ENCODE measurements at regions not wholly inside any gene's neighbourhood (a gene's known extent, or its start where the extent isn't known, plus 50 kb on each side); places are given as distances from the start of the nearest gene placed in this dataset.

- Histone ChIP-seq H3K9me2 (no peaks in the 10 kb centered on the region), H3K36me3 (replicated peaks in 1 of 2; ENCODE audit: control insufficient read depth in 1 of 2, insufficient read depth in 2 of 2, low read length in 1 of 2) (no peaks in the 10 kb centered on the region), H2AFZ (ENCODE audit: low read depth) (no peak overlapping the region), H3K4me1 (ENCODE audit: control insufficient read depth in 1 of 2, insufficient read depth in 2 of 2, low read depth in 1 of 2, low read length in 1 of 2) (peaks cover 4 to 10% of the 10 kb centered on the region in 2 experiments), H3K4me2 (no peak overlapping the region), H3F3A (replicated peaks; ENCODE audit: insufficient read depth) (peaks cover 9% of the 10 kb centered on the region), H3K27me3 (ENCODE audit: insufficient read depth) (no peaks in the 10 kb centered on the region), H3K4me3 (ENCODE audit: low read depth in 2 of 2, low read length in 1 of 2) (no peak overlapping the region), H4K20me1 (ENCODE audit: insufficient read depth) (no peaks in the 10 kb centered on the region), H3K9me3 (no peaks in the 10 kb centered on the region), H3K27ac (ENCODE audit: low read depth in 2 of 2, low read length in 1 of 2) (no peak overlapping the region), H3K79me2 (ENCODE audit: insufficient read depth) (no peaks in the 10 kb centered on the region), H3K9ac (no peak overlapping the region)
- TF ChIP-seq, protein P1, sequence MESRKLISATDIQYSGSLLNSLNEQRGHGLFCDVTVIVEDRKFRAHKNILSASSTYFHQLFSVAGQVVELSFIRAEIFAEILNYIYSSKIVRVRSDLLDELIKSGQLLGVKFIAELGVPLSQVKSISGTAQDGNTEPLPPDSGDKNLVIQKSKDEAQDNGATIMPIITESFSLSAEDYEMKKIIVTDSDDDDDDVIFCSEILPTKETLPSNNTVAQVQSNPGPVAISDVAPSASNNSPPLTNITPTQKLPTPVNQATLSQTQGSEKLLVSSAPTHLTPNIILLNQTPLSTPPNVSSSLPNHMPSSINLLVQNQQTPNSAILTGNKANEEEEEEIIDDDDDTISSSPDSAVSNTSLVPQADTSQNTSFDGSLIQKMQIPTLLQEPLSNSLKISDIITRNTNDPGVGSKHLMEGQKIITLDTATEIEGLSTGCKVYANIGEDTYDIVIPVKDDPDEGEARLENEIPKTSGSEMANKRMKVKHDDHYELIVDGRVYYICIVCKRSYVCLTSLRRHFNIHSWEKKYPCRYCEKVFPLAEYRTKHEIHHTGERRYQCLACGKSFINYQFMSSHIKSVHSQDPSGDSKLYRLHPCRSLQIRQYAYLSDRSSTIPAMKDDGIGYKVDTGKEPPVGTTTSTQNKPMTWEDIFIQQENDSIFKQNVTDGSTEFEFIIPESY (IDR thresholded peaks at IDR 0.05; ENCODE audit: borderline replicate concordance, low read depth): no peak
- TF ChIP-seq, protein P2, sequence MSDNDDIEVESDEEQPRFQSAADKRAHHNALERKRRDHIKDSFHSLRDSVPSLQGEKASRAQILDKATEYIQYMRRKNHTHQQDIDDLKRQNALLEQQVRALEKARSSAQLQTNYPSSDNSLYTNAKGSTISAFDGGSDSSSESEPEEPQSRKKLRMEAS (IDR thresholded peaks at IDR 0.05; ENCODE audit: low read depth): no peak
- TF ChIP-seq USF1 (IDR thresholded peaks at IDR 0.05; ENCODE audit: borderline replicate concordance, low read depth) (no peak), MXI1 (IDR thresholded peaks at IDR 0.05; ENCODE audit: low read depth, low read length) (no peak), EZH2phosphoT487 (IDR thresholded peaks at IDR 0.05; ENCODE audit: borderline replicate concordance, low read depth) (no peak), NFIC (IDR thresholded peaks at IDR 0.05; ENCODE audit: borderline replicate concordance) (no peak), GATA2 (CRISPR knock-in tag; IDR thresholded peaks at IDR 0.05) (no peak), SIN3A (IDR thresholded peaks at IDR 0.05; ENCODE audit: borderline replicate concordance, low read depth, low read length) (no peak), RFX5 (IDR thresholded peaks at IDR 0.05; ENCODE audit: low read length) (no peak), FOSL2 (IDR thresholded peaks at IDR 0.05; ENCODE audit: borderline replicate concordance, low read depth) (no peak), TAF1 (IDR thresholded peaks at IDR 0.05; ENCODE audit: borderline replicate concordance, low read depth, low read length) (no peak), TEAD4 (IDR thresholded peaks at IDR 0.05; ENCODE audit: borderline replicate concordance, insufficient read depth) (no peak), ELF1 (IDR thresholded peaks at IDR 0.05) (no peak), NRF1 (IDR thresholded peaks at IDR 0.05; ENCODE audit: low read depth, low read length) (no peak), EP300 (IDR thresholded peaks at IDR 0.05; ENCODE audit: borderline replicate concordance in 1 of 2, low read depth in 1 of 2, low read length in 1 of 2) (no peak), TCF12 (IDR thresholded peaks at IDR 0.05) (no peak), SMC3 (IDR thresholded peaks at IDR 0.05; ENCODE audit: low read depth, low read length) (no peak)
- TF ChIP-seq, protein P3, sequence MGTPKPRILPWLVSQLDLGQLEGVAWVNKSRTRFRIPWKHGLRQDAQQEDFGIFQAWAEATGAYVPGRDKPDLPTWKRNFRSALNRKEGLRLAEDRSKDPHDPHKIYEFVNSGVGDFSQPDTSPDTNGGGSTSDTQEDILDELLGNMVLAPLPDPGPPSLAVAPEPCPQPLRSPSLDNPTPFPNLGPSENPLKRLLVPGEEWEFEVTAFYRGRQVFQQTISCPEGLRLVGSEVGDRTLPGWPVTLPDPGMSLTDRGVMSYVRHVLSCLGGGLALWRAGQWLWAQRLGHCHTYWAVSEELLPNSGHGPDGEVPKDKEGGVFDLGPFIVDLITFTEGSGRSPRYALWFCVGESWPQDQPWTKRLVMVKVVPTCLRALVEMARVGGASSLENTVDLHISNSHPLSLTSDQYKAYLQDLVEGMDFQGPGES (IDR thresholded peaks at IDR 0.05; ENCODE audit: low read depth, low read length): no peak
- TF ChIP-seq, protein P4, sequence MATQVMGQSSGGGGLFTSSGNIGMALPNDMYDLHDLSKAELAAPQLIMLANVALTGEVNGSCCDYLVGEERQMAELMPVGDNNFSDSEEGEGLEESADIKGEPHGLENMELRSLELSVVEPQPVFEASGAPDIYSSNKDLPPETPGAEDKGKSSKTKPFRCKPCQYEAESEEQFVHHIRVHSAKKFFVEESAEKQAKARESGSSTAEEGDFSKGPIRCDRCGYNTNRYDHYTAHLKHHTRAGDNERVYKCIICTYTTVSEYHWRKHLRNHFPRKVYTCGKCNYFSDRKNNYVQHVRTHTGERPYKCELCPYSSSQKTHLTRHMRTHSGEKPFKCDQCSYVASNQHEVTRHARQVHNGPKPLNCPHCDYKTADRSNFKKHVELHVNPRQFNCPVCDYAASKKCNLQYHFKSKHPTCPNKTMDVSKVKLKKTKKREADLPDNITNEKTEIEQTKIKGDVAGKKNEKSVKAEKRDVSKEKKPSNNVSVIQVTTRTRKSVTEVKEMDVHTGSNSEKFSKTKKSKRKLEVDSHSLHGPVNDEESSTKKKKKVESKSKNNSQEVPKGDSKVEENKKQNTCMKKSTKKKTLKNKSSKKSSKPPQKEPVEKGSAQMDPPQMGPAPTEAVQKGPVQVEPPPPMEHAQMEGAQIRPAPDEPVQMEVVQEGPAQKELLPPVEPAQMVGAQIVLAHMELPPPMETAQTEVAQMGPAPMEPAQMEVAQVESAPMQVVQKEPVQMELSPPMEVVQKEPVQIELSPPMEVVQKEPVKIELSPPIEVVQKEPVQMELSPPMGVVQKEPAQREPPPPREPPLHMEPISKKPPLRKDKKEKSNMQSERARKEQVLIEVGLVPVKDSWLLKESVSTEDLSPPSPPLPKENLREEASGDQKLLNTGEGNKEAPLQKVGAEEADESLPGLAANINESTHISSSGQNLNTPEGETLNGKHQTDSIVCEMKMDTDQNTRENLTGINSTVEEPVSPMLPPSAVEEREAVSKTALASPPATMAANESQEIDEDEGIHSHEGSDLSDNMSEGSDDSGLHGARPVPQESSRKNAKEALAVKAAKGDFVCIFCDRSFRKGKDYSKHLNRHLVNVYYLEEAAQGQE (IDR thresholded peaks at IDR 0.05; ENCODE audit: low read depth, low read length): no peak
- CTCF ChIA-PET: interaction anchor here (0.6 to 1.4 kb wide), 2 partner anchors 10 to 21 kb away, joined by 3 to 4 read pairs; no protein-coding TSS in a partner anchor
- no peak for DNase-seq
- POLR2A ChIA-PET: no interaction called here
- WGBS (ENCODE audit: low lambda C conversion rate): 94% methylated on average over 2 of the region's 2 CpGs
Observed at GRCh38 chr9:99438596-99438995, 216.5 kb downstream of the SEC61B start.
